Kidney (tissue), 13 donors: ENCODE measurements at regions not wholly inside any gene's neighbourhood (a gene's known extent, or its start where the extent isn't known, plus 50 kb on each side); places are given as distances from the start of the nearest gene placed in this dataset.

Experiments used
- DNase-seq, 5 donors: peaks; one replicate each; pipeline ENCODE4 v3.0.0-alpha.2; 2013 to 2020
- FAIRE-seq: peaks from 2 replicates; lab custom pipeline; 2012; peaks lifted over from hg19 to GRCh38; lab: Jason Lieb, UNC
- H3K27ac ChIP-seq, 2 donors: one replicate each; pipeline ENCODE4 v1.7.0; 2013; ENCODE audit warnings: low read depth in 2 of 2, low read length in 2 of 2, inconsistent platforms in 1 of 2
- H3K27me3 ChIP-seq: one replicate; pipeline ENCODE4 v1.7.1; 2013; ENCODE audit warnings: low read length, inconsistent platforms; ENCODE audit not compliant: control insufficient read depth, insufficient read depth
- H3K36me3 ChIP-seq, 3 donors: one replicate each; pipeline versions ENCODE4 v1.7.0 to v1.7.1; 2013; ENCODE audit warnings: low read length in 3 of 3, control low read depth in 1 of 3, inconsistent platforms in 1 of 3; ENCODE audit not compliant: insufficient read depth in 3 of 3, control insufficient read depth in 2 of 3
- H3K4me1 ChIP-seq, 3 donors: one replicate each; pipeline versions ENCODE4 v1.7.0 to v1.7.1; 2013; ENCODE audit warnings: low read length in 3 of 3, inconsistent platforms in 1 of 3, low read depth in 1 of 3; ENCODE audit not compliant: control insufficient read depth in 2 of 3, insufficient read depth in 2 of 3
- H3K4me3 ChIP-seq, 3 donors: one replicate each; pipeline versions ENCODE4 v1.7.0 to v1.8.1; 2013; ENCODE audit warnings: low read length in 3 of 3, control low read depth in 1 of 3, inconsistent platforms in 1 of 3
- H3K9ac ChIP-seq, 3 donors: one replicate each; pipeline versions ENCODE4 v1.7.0 to v1.7.1; 2013; ENCODE audit warnings: low read length in 3 of 3, control low read depth in 1 of 3, inconsistent platforms in 1 of 3
- H3K9me3 ChIP-seq, 3 donors: one replicate each; pipeline versions ENCODE4 v1.7.0 to v1.7.1; 2013; ENCODE audit warnings: low read length in 3 of 3, control low read depth in 1 of 3, inconsistent platforms in 1 of 3; ENCODE audit not compliant: control insufficient read depth in 2 of 3, insufficient read depth in 1 of 3
- intact Hi-C: fragments of 100-400 bp; cut with DNase I; formaldehyde crosslinking; loops from one replicate; pipeline ENCODE4 v1.11.1; 2022
- TF ChIP-seq, protein P1 (sequence below): IDR thresholded peaks from 3 replicates; pipeline ENCODE4 v1.5.1; 2012; ENCODE audit warnings: mild to moderate bottlenecking, moderate library complexity, borderline replicate concordance; ENCODE audit not compliant: insufficient read depth; ENCODE audit errors: extremely low read depth
- donor health status: control.
- donor health status: control.
- donor health status: control.
- donor health status: control.
- donor health status: control.
- donor health status: DM: yes; HTN: yes; CAD: no.
- donor health status: Normal renal cell carcinoma (clear cell type).

DNA sequence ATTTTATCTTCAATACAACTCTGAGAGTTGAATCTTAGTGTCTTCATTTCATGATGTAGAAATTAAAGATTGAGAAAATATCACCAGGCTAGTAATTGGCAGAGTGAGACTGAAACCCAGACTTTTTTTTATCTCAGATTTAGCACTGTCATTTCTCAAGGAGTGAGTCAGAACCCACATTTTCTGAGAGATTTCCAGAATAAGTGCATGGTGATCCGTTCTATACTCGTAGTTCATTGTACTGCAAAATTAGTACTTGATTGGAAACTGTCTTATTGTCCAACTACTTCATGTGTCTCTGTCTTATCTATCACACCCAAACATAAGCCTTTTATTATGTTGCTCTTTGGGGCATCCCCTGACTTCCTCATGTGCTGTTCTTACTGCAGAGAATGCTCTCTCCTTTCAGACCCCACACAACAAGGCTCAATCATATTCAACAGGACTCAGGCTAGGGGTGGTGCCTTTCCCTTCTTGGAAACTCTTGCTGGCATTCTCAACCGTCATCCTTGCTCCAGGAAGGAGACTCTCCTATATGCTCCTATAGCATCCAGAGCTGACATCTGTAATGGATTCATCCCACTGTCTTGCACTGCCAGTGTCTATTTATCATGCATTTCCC, 76.7 kb upstream of the BLID start:
- Histone ChIP-seq H3K27ac (no peak overlapping the region), H3K27me3 (no peaks in the 10 kb centered on the region), H3K9me3 (no peaks in the 10 kb centered on the region), H3K4me3 (no peak overlapping the region), H3K36me3 (no peaks in the 10 kb centered on the region), H3K9ac (no peak overlapping the region), H3K4me1 (no peaks in the 10 kb centered on the region)
- DNase-seq (no peak), FAIRE-seq (no peak)
- TF ChIP-seq, protein P1, sequence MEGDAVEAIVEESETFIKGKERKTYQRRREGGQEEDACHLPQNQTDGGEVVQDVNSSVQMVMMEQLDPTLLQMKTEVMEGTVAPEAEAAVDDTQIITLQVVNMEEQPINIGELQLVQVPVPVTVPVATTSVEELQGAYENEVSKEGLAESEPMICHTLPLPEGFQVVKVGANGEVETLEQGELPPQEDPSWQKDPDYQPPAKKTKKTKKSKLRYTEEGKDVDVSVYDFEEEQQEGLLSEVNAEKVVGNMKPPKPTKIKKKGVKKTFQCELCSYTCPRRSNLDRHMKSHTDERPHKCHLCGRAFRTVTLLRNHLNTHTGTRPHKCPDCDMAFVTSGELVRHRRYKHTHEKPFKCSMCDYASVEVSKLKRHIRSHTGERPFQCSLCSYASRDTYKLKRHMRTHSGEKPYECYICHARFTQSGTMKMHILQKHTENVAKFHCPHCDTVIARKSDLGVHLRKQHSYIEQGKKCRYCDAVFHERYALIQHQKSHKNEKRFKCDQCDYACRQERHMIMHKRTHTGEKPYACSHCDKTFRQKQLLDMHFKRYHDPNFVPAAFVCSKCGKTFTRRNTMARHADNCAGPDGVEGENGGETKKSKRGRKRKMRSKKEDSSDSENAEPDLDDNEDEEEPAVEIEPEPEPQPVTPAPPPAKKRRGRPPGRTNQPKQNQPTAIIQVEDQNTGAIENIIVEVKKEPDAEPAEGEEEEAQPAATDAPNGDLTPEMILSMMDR: no peak
- intact Hi-C loops: no loop called here

DNA sequence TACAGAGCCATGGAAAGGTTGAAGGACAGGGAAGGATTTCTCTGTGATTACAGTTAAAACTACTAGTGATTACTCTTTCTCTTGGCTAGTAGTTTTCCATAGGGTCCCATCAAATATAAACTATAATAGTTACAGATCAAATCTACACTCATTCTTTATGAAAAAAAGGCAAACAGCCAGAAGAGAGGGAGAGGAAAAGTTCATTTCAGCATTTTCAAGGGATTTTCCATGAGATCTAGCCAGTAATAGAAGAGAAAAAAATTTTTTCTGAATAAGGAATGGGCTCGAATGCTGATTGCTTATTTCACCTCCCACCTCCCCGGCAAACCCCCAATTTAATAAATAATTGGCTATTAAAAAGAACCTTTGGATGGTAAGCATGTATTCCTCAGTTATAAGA, 74.8 kb upstream of the BLID start:
- intact Hi-C loops: no loop called here
- H3K27ac ChIP-seq: no peak overlapping the region

DNA sequence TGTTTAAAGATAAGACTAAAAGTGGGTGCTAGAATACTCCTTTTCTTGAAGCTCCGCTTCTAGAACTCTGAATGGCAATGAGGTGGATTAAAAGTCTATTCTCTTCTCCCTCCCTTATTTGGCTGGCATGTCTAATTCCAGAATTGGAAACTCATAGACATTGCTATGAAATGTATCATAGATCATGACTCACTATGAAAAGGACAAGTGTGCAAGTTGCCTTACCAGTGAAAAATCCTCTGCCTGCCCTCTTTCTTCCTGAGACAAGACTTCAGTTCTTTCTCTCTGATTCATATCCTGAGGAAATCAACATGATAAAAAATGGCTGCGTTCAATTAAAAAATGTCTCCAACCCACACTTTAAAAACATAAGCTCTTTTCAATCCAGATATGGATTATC, 73.2 kb upstream of the BLID start:
- no peak overlapping the region for H3K9ac ChIP-seq
- no peak overlapping the region for H3K4me3 ChIP-seq
- intact Hi-C loops: no loop called here
- no peaks in the 10 kb centered on the region for H3K9me3 ChIP-seq
- FAIRE-seq (no peak), DNase-seq (no peak)
- TF ChIP-seq, protein P1: no peak
- no peaks in the 10 kb centered on the region for H3K4me1 ChIP-seq
- H3K36me3 ChIP-seq: no peaks in the 10 kb centered on the region
- H3K27ac ChIP-seq: no peak overlapping the region
- H3K27me3 ChIP-seq: no peaks in the 10 kb centered on the region

More for the DNA sequence above, 74.8 kb upstream of the BLID start:
- no peaks in the 10 kb centered on the region for H3K27me3 ChIP-seq
- no peak overlapping the region for H3K9ac ChIP-seq
- no peaks in the 10 kb centered on the region for H3K4me1 ChIP-seq
- no peaks in the 10 kb centered on the region for H3K9me3 ChIP-seq
- H3K4me3 ChIP-seq: no peak overlapping the region
- no peak for DNase-seq
- no peaks in the 10 kb centered on the region for H3K36me3 ChIP-seq
- no peak for FAIRE-seq
- TF ChIP-seq, protein P1: no peak
